ENCODE measurements at regions not wholly inside any gene's neighbourhood (a gene's known extent, or its start where the extent isn't known, plus 50 kb on each side); places are given as distances from the start of the nearest gene placed in this dataset.

GRCh38 chr1:87568005-87568404 is 239.3 kb downstream of the LMO4 start:
- DNase-seq: no peak

- no peak for DNase-seq
Measured at GRCh38 chr1:87568911-87569310, 240.2 kb downstream of the LMO4 start.

- DNase-seq: no peak
Measured at GRCh38 chr1:87572008-87572407, 243.3 kb downstream of the LMO4 start.

- no peak for DNase-seq
Measured at GRCh38 chr1:87572891-87573290, 244.2 kb downstream of the LMO4 start.

GRCh38 chr1:87575528-87575927 is 246.8 kb downstream of the LMO4 start:
- no peak for DNase-seq

GRCh38 chr1:87578464-87578863 is 249.8 kb downstream of the LMO4 start:
- DNase-seq: no peak

- DNase-seq: no peak
Measured at GRCh38 chr1:87583459-87583858, 254.8 kb downstream of the LMO4 start.

- no peak for DNase-seq
Measured at GRCh38 chr1:87584586-87584985, 255.9 kb downstream of the LMO4 start.

GRCh38 chr1:87586501-87586900 is 257.8 kb downstream of the LMO4 start:
- no peak for DNase-seq

GRCh38 chr1:87588495-87588894 is 259.8 kb downstream of the LMO4 start:
- no peak for DNase-seq

GRCh38 chr1:87591492-87591891 is 262.8 kb downstream of the LMO4 start:
- DNase-seq: no peak

- no peak for DNase-seq
Measured at GRCh38 chr1:87592156-87592555, 263.5 kb downstream of the LMO4 start.

- no peak for DNase-seq
Measured at GRCh38 chr1:87594736-87595383, 266.2 kb downstream of the LMO4 start.

- DNase-seq: no peak
Measured at GRCh38 chr1:87595384-87595781, 266.7 kb downstream of the LMO4 start.

GRCh38 chr1:87598429-87598828 is 269.7 kb downstream of the LMO4 start:
- no peak for DNase-seq

GRCh38 chr1:87599569-87599968 is 270.9 kb downstream of the LMO4 start:
- DNase-seq: no peak

GRCh38 chr1:87600055-87600850 is 271.6 kb downstream of the LMO4 start:
- DNase-seq: no peak

GRCh38 chr1:87600854-87601253 is 272.2 kb downstream of the LMO4 start:
- DNase-seq: no peak

- no peak for DNase-seq
Measured at GRCh38 chr1:87603626-87604025, 274.9 kb downstream of the LMO4 start.

GRCh38 chr1:87612956-87613355 is 284.3 kb downstream of the LMO4 start:
- DNase-seq: no peak

- DNase-seq: no peak
Measured at GRCh38 chr1:87615491-87615890, 286.8 kb downstream of the LMO4 start.

- no peak for DNase-seq
Measured at GRCh38 chr1:87615901-87616300, 287.2 kb downstream of the LMO4 start.

GRCh38 chr1:87620807-87621206 is 292.1 kb downstream of the LMO4 start:
- DNase-seq: no peak

- no peak for DNase-seq
Measured at GRCh38 chr1:87629673-87630072, 301.0 kb downstream of the LMO4 start.

GRCh38 chr1:87632232-87632631 is 303.6 kb downstream of the LMO4 start:
- no peak for DNase-seq

All from COR-L47 (cell line).